Stimulated activated CD4-positive, alpha-beta T cell treated with anti-CD3 and anti-CD28 coated beads, TNF-alpha, amount 100 ng/mL, for 24 hours (primary cell): ENCODE measurements at regions not wholly inside any gene's neighbourhood (a gene's known extent, or its start where the extent isn't known, plus 50 kb on each side); places are given as distances from the start of the nearest gene placed in this dataset.
A peak's percentile ranks its signal among the peaks of the same experiment; 100 is the strongest.
"Not testable (repeated sequence)": the region's sequence is repeated elsewhere in the genome, so short reads cannot be mapped to it uniquely, and the experiment has no call there.

Source experiments
- DNase-seq, 3 experiments: peaks; one replicate each; pipeline ENCODE4 v3.0.0-alpha.2; 2020; ENCODE audit warnings: low read depth in 3 of 3

DNA sequence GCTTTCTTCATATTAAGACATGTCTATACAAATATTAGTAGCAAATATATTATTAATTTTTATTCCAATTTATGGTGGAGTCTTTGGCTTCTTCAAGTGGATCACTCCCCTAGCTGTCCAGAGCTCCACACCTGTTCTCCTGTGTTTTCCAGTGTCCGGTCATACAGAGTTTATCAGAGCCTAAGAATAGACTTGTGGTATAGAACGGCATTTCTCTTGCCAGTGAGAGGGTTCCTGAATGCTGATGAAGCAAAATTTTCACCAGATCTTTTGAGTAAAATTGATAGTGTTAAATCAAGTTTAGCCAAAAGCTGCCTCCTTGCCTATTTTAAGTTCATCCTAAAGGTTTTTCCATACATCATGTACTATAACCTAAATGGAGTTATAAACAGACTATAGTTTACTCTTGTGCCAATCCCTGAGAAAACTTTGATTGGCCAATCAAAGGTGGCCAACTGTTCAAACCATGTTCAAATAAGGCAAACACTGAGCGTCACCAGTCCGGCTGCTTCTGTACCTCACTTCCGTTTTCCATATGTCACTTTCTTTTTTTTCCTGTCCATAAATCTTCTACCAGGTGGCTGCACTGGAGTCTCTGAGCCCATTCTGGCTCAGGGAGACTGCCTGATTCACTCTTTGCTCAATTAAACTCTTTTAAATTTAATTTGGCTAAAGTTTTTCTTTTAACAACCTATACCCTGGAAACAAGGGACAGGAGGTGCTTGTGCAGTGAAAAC lies 422.7 kb upstream of the FRG2C start:
- not testable (repeated sequence) for DNase-seq

- no peak for DNase-seq
Measured at GRCh38 chr3:75242012-75242735, 422.0 kb upstream of the FRG2C start.

GRCh38 chr3:75248974-75249373 lies 415.2 kb upstream of the FRG2C start:
- no peak for DNase-seq

DNA sequence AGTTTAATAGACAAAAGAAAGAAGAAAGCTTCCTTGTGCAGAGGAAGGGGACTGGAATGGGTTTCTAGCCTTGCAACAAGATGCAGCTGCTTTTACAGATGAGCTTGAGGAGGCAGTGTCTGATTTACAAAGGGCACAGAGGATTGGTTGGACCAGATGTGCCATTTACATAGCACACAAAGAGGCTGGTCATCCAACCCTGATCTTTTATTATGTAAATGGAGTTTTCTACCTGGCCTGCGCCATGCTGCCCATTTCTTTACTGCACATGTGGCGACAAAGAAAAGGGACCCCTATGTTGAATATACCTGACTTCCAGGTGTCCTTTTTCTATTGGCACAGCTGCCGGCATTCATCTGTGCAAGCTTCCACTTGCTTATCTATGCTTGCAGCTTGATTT lies 409.4 kb upstream of the FRG2C start:
- no peak for DNase-seq

DNA sequence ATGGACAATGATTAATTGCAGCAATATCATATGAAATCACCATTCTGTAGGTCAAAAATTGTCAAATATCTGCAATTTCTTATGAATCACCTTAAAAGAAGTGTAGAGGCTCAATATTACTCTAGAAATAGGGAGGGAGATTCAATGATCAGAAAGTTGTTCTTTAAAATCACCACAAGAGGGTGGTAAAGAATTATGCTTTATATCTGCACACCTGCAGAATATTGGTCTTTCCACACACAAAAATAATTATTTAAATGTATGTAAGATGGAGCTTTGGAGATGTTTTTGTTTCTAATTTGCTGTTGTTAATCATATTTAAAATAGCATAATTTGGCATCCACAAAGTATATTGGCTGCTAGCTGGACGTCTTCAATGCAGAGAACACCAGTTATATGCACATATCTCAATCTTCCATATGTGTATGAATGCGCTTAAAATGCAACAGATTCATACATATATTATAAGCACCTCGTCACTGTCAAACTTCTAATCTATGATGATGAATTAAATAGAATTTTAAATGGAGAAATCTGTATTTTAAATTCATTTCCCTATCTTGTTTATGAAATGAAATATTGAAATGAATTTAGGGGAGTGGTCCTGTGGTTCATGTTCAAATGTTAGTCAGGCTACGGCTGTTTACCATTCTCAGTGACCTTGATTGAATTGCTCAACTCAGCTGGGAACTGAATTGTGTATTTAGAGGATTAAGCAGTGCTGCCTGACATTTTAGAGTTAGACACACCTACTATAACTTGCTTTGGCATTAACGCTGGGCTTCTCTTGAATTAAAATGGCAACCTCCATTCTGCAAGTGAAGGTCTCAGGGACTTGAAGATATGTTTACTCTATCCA lies 405.1 kb upstream of the FRG2C start:
- not testable (repeated sequence) for DNase-seq

GRCh38 chr3:75260975-75261374 lies 403.2 kb upstream of the FRG2C start:
- DNase-seq = not testable (repeated sequence)

DNA sequence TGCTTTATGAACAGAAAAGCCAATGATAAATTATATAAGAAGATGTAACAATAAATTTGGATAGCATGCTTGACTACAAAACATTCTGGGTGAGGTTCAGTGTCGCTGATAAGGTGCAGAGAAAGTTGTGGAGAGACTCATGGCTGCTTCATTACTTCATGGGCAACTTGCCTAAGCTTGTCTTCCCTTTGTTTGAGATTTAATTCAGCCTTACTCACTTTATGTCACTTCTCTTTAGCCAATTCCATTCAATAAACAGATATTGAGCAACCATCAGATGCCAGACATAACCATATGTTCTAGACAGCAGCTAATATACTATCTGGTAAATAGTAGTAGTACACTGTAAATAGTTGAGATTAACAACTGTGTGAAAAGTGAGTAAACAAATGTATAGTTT lies 401.5 kb upstream of the FRG2C start:
- DNase-seq = no peak

GRCh38 chr3:75265897-75266296 lies 398.2 kb upstream of the FRG2C start:
- DNase-seq = no peak

DNA sequence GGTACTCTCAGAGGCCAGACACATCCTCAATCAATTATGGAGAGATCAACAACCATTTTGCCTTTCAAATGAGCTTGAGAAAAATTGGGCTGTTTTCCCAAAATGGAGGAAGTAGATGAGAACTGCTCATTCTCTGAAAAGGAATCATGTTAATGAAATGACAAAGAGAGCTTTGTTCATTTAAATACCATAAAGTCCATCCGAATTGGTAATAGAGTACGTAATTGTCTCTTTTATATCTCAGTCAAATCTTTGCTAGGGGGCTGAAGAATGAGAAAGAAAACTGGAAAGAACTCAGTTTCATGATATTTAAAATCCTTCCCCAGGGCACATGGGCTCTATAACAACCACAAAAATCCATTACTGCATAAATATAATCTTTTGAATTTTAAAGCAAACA lies 395.6 kb upstream of the FRG2C start:
- DNase-seq = not testable (repeated sequence)

- DNase-seq = not testable (repeated sequence)
Measured at GRCh38 chr3:75272237-75272636, 391.9 kb upstream of the FRG2C start.

DNA sequence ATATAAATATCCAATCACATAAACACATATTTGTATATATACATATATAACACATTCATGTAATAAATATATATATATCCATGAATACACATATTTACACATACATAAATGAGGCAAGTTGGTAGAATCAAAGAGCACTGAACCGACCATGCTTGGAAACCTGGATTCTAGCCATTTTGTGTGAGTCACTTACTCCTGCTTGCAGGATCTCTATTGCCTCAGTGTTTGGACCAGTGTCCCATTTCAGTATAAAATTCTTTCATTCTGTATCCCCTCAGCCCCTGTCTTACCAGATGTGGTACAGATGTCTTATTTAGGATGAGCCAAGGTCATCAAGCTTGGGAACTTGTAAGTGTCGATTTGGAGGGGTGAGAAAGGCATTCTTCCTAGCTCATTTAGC lies 391.4 kb upstream of the FRG2C start:
- no peak for DNase-seq

- not testable (repeated sequence) for DNase-seq
Measured at GRCh38 chr3:75285531-75286148, 378.5 kb upstream of the FRG2C start.

DNA sequence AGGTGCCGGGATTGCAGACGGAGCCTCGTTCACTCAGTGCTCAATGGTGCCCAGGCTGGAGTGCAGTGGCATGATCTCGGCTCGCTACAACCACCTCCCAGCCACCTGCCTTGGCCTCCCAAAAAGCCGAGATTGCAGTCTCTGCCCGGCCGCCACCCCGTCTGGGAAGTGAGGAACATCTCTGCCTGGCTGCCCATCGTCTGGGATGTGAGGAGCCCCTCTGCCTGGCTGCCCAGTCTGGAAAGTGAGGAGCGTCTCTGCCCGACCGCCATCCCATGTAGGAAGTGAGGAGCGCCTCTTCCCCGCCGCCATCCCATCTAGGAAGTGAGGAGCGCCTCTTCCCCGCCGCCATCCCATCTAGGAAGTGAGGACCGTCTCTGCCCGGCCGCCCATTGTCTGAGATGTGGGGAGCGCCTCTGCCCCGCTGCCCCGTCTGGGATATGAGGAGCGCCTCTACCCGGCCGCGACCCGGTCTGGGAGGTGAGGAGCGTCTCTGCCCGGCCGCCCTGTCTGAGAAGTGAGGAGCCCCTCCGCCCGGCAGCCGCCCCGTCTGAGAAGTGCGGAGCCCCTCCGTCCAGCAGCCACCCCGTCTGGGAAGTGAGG lies 375.1 kb upstream of the FRG2C start:
- not testable (repeated sequence) for DNase-seq

DNA sequence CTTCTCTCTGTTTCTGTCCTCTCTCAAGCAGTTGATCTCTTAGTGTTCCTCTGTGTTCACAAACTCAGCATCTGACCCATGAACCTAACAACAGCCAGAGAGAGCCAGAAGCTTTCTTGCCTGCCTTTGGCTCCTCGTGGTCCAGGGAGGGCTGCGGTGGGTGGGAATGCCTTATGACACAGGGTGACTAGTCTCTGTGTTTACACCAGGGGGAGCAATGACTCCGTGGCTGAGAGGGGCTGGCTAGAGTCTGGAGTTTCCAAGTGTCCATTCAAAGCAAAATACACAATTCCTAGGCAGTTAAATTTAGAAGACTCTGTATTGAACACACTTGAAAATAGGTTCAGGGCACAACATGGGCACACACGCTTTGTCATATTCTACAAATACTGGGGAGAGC lies 370.0 kb upstream of the FRG2C start:
- peak in 1 of 3 experiments; percentile 1 for DNase-seq

DNA sequence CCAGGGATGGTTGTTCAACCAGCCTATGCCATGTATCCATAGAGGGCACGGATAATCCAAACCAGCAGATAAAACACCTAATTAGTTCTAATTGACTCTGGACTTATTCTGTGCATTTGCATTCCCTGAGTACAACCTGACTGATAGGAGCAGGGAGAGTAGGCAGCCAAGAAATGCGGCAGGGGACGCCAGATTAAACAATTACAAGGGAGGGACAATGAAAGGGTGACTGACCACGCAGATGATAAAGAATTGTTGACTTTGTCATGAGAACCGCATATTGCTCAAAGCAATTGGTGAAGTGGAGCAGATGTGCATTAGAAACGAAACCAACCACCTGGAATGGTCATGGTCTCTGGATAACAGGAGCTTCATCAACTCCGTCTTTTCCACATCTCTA lies 369.1 kb upstream of the FRG2C start:
- no peak for DNase-seq

DNA sequence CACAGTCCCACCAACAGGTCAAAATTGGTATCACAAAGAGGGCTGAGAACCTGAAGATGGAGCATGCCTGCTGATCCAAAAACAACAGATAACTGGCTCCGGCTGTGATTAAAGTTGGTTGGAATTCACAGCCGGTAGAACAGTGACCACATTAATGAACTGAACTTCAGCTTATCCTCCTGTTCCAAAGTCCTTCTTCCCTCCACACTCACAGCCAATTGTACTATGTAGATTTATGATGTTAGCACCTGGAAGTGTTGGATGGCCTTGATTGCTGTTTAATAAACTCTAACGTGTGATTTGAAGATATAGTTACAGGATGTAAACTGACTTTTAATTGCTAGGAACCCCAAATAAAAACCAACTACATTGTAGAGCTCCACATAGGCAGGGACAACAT lies 367.3 kb upstream of the FRG2C start:
- no peak for DNase-seq

GRCh38 chr3:75300606-75301005 lies 363.5 kb upstream of the FRG2C start:
- no peak for DNase-seq

DNA sequence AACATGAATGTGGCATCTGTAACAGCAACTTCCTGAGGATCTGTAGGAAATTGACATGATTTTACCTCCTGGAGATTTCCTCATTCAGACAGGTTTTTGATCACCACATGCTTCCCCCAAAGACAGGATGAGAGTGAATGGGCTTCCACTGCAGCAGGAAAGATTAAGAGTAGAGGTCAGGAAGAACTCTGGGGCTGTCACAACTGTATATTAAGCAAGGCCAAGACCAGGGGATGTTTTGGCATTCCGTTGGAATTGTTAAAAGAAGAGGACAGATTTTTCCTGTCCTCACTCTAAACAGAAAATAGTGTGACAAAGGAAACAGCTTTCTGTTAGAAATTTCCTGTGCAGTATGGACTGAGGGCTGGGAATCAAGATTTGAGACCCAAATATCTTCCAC lies 363.1 kb upstream of the FRG2C start:
- DNase-seq = not testable (repeated sequence)

GRCh38 chr3:75303741-75304140 lies 360.4 kb upstream of the FRG2C start:
- DNase-seq = no peak

- DNase-seq = no peak
Measured at GRCh38 chr3:75305901-75306300, 358.2 kb upstream of the FRG2C start.

- DNase-seq = not testable (repeated sequence)
Measured at GRCh38 chr3:75311306-75311705, 352.8 kb upstream of the FRG2C start.
